Right lobe of liver (tissue), 6 donors: ENCODE measurements at regions not wholly inside any gene's neighbourhood (a gene's known extent, or its start where the extent isn't known, plus 50 kb on each side); places are given as distances from the start of the nearest gene placed in this dataset.

Source experiments
- ATAC-seq, 4 donors: fragments of 200-7000 bp; cut with Tn5 transposase; one replicate each; pipeline ENCODE4 v1.9.1; 2020; ENCODE audit warnings: mild to moderate bottlenecking in 4 of 4, moderate library complexity in 4 of 4
- DNase-seq, 3 donors: peaks; one replicate each; pipeline ENCODE4 v3.0.0-alpha.2; 2020
- H3K27ac ChIP-seq, 3 donors: fragments of 200-600 bp; one replicate each; pipeline ENCODE4 v1.8.0; 2022
- H3K27me3 ChIP-seq, 2 donors: fragments of 200-600 bp; one replicate each; pipeline ENCODE4 v1.8.0; 2022
- H3K36me3 ChIP-seq, 4 donors: fragments of 200-600 bp; sonication (generic) in 1 of 4; one replicate each; pipeline versions ENCODE4 v1.5.1 to v1.8.0; 2017 to 2022; ENCODE audit warnings: control low read depth in 1 of 4
- H3K4me1 ChIP-seq, 4 donors: fragments of 200-600 bp; sonication (generic) in 1 of 4; one replicate each; pipeline versions ENCODE4 v1.5.1 to v1.8.0; 2017 to 2022; ENCODE audit warnings: control low read depth in 1 of 4
- H3K4me3 ChIP-seq, 3 donors: fragments of 200-600 bp; one replicate each; pipeline ENCODE4 v1.8.0; 2022
- H3K9me3 ChIP-seq, 4 donors: fragments of 200-600 bp; sonication (generic) in 1 of 4; one replicate each; pipeline versions ENCODE4 v1.5.1 to v1.8.0; 2017 to 2022; ENCODE audit warnings: control low read depth in 1 of 4
- POLR2A ChIP-seq: fragments of 450-650 bp; IDR thresholded peaks from one replicate; pipeline ENCODE4 v1.6.1; 2017; ENCODE audit warnings: antibody characterized with exemption, mild to moderate bottlenecking
- WGBS: methylation state at CpG from one replicate; pipeline ENCODE4 v1.1.6; 2018; ENCODE audit warnings: low coverage, low lambda C conversion rate; ENCODE audit not compliant: insufficient coverage; ENCODE audit errors: missing lambda C conversion rate; 5-methylcytosine and 5-hydroxymethylcytosine counted together
- intact Hi-C, 2 donors: fragments of 100-400 bp; cut with DNase I; formaldehyde crosslinking; loops; one replicate each; pipeline versions ENCODE4 v1.11.2 to v1.14.1; 2022
- TF ChIP-seq, protein P1 (sequence below), 4 donors: fragments of 200-600 bp in 3 of 4; fragments of 450-650 bp in 1 of 4; IDR thresholded peaks; one replicate each; pipeline versions ENCODE4 v1.5.1 to v1.8.0; 2016 to 2022; ENCODE audit warnings: antibody characterized with exemption in 4 of 4, mild to moderate bottlenecking in 2 of 4
- donor health status: DM: no; HTN: yes; CAD: no.
- donor health status: DM: no; HTN: no; CAD: no.
- donor health status: DM: no; HTN: no; CAD: no.
- donor health status: DM: no; HTN: yes; CAD: no.
- donor health status: DM: no; HTN: yes; CAD: no.

DNA sequence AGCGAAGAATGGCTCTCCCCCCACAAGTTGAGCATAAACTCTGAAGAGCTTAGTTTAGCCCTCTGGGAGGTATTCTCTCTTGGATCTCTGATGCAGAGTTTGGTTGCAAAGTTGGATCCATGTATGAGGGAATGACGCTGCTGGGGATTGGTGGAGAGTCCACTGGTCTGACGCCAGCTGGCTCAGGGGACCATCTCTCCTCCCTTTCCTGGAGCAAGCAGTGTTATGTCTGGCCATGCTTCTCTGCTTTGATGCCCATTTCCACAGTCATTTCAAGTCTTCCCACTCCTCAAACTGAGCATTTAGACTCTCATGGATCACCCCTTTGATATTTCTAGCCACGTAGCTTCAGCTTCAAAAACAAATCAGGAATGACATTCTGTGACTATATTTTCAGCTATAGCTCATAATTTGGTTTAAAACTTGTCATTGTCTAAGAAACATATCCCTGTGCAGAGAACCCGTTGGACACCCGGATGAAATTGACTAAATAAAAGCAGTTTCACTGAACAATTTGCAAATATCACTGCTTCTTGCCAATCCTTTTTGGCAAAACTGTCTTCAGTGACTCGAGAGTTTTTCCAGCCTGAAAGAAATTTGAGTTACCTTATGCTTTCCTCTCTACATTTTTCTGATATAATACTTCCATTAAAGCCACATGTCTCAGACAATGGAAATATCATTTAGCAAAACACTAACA, 193.4 kb upstream of the CDH11 start:
- H3K27me3 ChIP-seq: no peaks in the 10 kb centered on the region
- no peak for ATAC-seq
- no peak overlapping the region for H3K4me3 ChIP-seq
- H3K4me1 ChIP-seq: no peaks in the 10 kb centered on the region
- DNase-seq: no peak
- no peak overlapping the region for H3K27ac ChIP-seq
- no peak for TF ChIP-seq POLR2A
- TF ChIP-seq, protein P1, sequence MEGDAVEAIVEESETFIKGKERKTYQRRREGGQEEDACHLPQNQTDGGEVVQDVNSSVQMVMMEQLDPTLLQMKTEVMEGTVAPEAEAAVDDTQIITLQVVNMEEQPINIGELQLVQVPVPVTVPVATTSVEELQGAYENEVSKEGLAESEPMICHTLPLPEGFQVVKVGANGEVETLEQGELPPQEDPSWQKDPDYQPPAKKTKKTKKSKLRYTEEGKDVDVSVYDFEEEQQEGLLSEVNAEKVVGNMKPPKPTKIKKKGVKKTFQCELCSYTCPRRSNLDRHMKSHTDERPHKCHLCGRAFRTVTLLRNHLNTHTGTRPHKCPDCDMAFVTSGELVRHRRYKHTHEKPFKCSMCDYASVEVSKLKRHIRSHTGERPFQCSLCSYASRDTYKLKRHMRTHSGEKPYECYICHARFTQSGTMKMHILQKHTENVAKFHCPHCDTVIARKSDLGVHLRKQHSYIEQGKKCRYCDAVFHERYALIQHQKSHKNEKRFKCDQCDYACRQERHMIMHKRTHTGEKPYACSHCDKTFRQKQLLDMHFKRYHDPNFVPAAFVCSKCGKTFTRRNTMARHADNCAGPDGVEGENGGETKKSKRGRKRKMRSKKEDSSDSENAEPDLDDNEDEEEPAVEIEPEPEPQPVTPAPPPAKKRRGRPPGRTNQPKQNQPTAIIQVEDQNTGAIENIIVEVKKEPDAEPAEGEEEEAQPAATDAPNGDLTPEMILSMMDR (IDR thresholded peaks at IDR 0.05): no peak
- WGBS: 33% methylated on average over 6 of the region's 7 CpGs
- no peaks in the 10 kb centered on the region for H3K9me3 ChIP-seq
- no peaks in the 10 kb centered on the region for H3K36me3 ChIP-seq
- intact Hi-C loops: no loop called here

DNA sequence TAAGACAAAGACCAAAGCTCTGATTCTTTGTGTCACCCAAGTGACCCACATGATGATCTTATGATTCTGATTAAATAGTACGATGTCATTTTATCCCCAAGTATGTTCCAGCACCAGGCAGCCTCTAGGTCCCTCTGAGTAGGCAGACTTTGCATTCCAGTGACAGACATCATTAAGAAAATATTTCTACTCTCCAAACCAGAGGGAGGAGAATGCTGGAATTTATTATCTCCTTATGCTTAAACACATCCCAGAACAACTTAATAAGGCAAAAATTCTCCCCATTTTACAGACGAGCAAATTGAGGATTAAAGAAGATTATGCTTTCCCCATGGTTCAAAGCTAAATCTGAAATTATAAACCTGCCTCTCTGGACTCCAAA, 192.8 kb upstream of the CDH11 start:
- intact Hi-C loops: no loop called here
- TF ChIP-seq, protein P1 (IDR thresholded peaks at IDR 0.05): no peak
- no peak for TF ChIP-seq POLR2A
- no peaks in the 10 kb centered on the region for H3K9me3 ChIP-seq
- no peaks in the 10 kb centered on the region for H3K27me3 ChIP-seq
- H3K27ac ChIP-seq: no peak overlapping the region
- WGBS: 34% methylated on average over 2 of the region's 2 CpGs
- H3K36me3 ChIP-seq: no peaks in the 10 kb centered on the region
- DNase-seq: no peak
- H3K4me3 ChIP-seq: no peak overlapping the region
- no peak for ATAC-seq
- H3K4me1 ChIP-seq: no peaks in the 10 kb centered on the region

DNA sequence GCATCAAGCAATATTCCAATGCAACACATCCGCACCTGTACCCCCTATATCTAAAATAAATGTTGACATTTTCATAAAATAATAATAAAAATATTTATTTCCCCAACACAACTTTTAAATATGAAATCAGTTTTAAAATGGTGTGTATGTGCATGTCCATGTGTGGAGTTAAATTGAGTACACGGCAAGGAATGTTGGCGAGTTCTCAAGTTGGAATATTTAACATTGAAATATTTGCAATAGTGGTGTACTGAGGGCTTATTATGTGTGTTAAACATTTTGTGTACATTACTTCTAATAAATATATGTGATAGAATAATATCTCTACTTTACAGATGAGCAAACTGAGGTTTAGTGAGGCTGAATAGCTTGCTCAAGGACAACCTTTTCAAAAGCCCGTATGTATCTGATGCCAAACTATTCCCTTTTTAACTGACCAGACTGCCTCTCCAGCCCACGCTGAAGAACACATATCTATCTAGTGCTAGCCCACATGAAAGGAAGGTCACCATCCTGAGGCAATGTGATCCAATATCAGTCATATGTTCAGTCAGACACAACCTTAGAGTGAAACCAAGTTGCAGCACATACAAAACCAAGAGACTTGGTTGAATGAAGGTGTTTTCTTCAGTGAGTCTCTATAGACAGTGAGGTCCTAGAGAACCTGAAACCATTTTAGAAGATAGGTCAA, 192.2 kb upstream of the CDH11 start:
- Histone ChIP-seq H3K9me3 (no peaks in the 10 kb centered on the region), H3K4me3 (no peak overlapping the region), H3K27ac (no peak overlapping the region), H3K27me3 (no peaks in the 10 kb centered on the region), H3K36me3 (no peaks in the 10 kb centered on the region), H3K4me1 (no peaks in the 10 kb centered on the region)
- 57% methylated on average over 5 of the region's 5 CpGs for WGBS
- DNase-seq (no peak), ATAC-seq (no peak)
- TF ChIP-seq, protein P1 (IDR thresholded peaks at IDR 0.05): no peak
- intact Hi-C loops: no loop called here

DNA sequence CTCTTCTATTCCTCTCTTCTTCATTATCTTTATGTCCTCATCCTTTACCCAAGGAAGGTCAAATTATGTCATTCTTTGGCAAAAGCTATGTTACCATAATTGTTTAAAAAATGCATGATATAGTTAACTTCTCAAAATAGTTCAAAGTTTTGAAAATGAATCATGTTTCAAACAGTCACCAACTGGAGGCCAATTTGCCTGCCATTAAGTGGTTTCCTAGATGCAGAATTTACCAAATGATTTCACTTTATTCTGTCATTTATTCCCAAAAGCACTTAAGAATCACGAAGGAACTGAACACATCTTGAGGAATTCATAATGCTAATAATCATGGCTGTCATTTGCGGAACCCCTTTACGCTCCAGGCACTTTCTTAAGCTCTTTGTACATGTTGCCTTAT, 190.9 kb upstream of the CDH11 start:
- H3K27me3 ChIP-seq: no peaks in the 10 kb centered on the region
- H3K4me3 ChIP-seq: no peak overlapping the region
- no peaks in the 10 kb centered on the region for H3K4me1 ChIP-seq
- 55% methylated on average over 3 of the region's 3 CpGs for WGBS
- no peak overlapping the region for H3K27ac ChIP-seq
- TF ChIP-seq, protein P1 (IDR thresholded peaks at IDR 0.05): no peak
- H3K36me3 ChIP-seq: no peaks in the 10 kb centered on the region
- ATAC-seq (no peak), DNase-seq (no peak)
- intact Hi-C loops: no loop called here
- H3K9me3 ChIP-seq: no peaks in the 10 kb centered on the region
